HG03432 (cell line): ENCODE measurements at regions not wholly inside any gene's neighbourhood (a gene's known extent, or its start where the extent isn't known, plus 50 kb on each side); places are given as distances from the start of the nearest gene placed in this dataset.

Source experiments
- ATAC-seq: cut with Tn5 transposase; IDR thresholded peaks from one replicate; pipeline ENCODE4 v1.9.1; 2021; ENCODE audit warnings: mild to moderate bottlenecking, moderate library complexity; ENCODE audit not compliant: unreplicated experiment

DNA sequence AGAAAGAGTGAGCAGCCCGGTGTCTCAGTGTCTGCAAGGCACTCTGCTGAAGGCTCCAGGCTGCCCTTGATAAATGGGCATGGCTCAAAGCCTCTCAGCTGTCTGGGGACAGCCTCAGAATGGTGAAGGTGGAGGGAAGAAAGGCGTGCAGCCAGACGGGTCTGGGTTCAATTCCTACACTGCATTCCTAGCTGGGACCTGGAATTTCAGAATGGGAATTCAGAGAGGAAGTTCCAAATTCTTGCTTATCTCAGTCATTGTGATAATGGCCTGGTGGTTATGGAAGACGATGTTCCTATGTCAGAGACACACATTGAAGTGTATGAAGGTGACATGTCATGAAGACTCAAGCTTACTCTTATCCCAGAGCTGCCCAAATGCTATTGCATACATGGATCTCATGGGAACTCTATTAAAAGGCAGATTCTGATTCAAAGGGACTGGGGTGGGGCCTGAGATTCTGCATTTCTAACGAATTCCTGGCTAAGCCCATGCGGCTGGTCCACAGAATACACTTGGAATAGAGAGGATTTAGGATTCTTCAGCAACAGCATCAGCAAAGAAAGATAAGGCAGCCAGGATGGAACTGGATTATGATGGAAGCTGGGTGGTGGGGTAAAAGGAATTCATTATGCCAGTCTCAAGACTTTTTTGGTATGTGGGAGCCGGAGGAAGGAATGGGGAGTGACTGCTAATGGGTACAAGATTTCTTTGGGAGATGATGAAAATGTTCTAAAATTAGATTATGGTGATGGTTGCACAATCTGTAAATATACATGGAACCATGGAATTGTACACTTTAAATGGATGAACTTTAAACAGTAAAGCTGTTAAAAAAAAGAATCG, 82.6 kb upstream of the ZMIZ1 start:
- ATAC-seq, result no peak

DNA sequence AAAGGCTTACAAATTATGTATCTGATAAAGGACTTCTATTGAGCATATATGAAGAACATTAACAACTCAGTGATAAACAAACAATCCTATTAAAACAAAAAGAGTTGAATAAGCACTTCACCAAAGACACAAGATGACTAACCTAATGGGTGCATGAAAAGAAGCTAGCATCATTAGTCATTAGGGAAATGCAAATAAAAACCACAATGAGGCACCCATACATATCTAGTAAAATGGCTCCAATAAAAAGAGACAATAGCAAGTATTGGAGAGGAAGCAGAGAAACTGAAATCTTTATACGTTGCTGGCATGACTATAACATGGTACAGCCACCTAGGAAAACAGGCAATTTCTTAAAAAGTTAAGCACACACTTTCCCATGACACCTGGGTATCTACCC, 77.6 kb upstream of the ZMIZ1 start:
- ATAC-seq, result peak; percentile 80

DNA sequence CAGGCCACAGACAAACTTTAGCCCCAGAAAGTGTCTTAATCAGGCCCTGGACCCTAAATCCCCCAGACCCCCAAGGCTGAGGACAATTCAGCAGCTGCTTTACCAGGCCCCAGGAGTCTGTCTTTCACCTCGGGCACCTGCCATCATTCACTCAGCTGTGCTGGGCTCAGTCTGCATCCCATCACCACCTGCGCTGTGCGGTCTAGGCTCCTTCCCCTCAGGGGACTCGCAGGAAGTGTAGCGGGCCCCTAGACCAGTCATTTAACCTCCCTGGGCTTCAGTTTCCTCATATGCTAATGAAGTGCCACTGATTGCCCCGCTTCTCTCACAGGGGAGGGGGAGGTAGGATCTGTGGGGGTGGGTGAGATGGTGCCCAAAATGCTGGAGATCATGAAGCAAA, 76.4 kb upstream of the ZMIZ1 start:
- peak; percentile 68 for ATAC-seq

DNA sequence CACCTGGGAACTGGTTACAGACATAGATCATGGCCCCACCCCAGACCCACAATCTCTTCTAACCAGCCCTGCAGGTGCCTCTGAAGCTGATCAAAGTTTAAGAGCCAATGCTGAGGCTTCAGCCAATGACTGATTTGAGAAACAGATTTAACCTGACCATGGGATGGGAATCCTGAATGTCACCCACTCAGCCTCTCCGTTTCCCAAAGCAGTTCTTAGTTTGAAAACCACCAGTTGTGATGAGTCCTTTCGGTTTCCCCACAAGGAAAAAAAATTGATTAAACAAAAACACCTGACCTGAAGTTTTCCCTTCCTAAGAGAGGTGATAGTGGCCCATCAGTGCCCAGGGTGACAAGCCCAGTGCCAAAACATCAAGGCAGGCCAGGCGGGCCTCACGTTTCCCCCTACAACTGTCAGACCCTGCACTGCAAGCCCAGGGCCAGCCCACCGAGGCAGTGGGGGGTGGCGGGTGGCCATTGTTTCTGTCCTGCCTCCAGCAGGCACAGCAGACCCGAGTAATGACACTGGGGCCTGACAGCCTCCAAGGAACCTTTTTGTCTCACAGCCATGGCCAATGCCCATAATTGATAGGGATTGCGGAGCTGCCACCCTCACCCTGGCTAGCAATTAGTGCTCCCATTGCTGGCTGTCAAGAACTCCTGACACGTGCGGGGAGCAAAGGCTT, 75.4 kb upstream of the ZMIZ1 start:
- ATAC-seq, result no peak

DNA sequence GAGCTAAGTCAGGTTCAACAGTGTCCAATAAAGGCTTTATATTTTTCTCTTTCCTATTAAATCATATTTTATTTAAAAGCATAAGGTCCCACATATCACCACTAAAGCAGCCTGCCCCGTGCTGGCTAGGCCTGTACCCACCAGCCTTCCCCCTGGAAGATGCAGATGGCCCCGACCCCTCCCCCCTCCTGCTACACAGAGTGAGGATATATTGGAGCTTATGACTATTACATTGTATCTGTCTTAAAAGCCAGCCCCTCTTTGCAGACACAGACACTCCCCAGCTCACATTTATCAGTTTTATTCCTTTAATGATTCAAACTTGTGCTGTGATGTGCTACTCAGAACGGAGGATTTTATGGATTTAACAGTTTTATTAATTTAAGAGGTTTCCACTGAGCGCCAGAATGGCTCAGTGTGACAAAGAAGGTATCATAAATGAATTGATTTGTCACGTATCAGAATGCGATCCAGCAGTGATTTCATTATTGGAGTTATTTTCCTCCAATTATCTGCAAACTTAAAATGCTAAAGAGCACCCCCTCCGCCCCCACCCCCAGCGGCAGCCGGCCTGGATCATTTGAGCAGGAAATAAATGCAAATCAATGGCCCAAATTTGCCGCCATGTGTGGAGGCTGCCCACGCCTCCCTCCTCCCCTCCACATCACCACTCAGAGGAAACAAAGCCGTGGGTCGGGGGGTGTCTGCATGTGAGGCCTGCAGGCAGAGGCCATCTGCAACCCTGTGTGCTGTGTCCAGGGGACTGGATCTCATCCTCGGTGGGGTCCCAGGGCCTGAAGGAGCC, 72.6 kb upstream of the ZMIZ1 start:
- no peak for ATAC-seq

DNA sequence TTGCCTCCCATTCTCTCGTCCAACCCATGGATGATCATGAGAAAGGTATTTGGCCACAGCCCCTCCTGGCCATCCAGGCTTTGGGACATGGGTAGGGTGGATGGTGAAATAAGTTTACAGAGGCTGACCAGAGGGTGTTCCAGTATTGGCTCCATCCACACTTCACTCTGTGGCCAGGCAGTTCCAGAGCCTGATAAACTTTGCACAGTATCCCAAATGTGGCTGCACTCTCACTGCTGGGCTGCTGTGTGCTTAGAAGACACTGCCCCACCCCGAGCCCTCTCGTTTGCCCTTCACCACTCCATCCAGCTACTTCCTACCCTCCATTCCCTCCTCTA, 72.0 kb upstream of the ZMIZ1 start:
- no peak for ATAC-seq

DNA sequence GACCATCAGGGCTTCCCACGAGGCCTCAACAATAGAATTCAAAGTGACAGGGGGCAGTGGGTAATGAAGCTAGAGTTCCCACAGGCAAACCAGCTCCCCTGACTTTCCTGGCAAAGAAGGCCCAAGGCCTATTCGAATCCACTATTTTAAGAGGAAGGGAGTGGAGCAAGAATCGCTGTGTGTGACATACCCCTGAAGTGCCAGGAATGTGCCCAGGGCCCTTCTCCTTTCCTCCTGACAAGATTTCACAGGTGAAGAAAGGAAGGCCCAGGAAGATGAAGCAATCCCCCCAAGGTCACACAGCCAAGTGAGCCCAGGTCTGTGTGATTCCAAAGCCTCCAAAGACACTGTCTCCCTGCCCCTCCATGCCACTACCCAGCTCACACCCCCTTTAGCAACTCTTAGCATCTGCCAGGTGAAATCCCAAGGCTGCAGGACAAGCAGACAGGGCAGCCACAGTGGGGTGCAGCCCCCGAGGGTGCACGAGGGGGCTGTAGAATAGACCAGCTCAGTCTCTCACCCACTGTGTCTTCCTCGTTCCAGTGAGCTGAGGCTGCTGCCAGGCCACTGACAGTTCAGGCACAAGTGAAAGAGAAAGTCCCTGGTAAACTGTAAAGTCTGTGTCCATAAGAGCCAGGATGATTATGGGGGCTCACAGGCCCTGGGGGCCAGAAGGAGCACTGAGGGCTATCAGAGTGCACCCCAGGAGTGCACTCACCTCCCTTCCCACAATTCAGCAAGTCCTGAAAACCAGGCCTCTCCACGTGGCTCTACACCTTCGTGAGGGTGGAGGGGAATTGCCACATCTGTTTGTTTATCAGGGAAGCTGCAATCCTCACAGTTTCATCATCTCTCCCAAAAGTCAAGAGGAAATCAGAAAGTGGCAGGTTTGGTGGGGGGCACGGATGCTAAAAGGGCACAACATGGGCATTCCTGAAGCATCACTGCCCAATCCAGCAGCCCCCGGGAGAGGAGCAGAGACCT, 70.8 kb upstream of the ZMIZ1 start:
- no peak for ATAC-seq

DNA sequence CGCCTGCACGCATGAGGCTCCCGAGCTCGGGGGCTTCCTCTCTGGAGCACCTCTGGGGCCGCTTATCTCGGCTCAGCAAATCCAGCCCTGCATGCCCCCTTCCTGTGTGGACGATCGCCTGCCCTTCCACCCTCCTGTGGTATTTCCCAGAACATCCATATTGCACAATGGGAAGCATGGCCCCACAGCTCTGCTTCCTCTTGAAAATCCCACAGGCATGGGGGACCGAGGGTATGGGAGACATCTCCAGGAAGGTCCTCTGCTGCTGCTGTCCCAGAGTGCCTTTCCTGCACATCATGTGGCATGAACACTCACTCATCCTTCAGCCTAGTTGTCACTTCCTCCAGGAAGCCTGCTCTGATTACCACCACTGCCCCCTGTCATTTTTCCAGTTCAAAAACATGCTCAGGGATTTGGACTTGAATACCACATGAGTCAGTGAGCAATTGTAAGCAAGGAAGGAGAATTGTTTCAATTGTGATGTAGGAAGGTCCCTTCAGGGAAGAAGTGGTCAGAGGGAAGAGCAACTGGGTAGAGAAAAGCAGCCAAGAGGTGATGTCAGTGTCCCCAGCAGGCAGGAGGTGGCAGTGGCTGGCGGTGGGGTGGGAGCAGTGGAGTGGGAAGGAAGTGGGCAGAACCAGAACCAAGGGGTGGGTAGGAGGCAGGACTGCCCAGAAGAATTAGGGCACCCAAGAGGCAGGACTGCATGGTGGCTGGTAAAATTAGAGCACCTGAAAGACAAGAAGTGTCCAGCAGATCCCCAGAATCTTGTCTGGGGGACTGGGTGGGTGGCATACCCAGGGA, 67.5 kb upstream of the ZMIZ1 start:
- ATAC-seq, result no peak

DNA sequence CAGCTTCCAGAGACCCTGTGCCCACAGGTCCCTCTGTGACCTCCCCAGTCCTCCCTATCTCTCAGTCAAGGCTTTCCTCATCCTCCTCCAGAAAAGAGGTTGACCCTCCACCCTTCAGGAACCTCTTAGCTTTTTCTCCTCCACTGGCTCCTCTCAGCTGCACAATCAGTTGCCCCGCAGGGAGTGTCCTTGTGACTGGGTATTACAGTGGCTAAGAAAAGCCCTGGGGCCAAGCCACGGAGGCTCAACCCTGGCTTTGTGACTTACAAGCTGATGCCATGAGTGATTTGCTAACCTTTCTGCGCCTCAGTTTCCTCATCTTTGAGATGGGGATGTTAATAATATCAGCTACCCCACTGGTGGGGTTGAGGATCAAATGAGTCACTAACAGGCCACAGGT, 66.4 kb upstream of the ZMIZ1 start:
- no peak for ATAC-seq

DNA sequence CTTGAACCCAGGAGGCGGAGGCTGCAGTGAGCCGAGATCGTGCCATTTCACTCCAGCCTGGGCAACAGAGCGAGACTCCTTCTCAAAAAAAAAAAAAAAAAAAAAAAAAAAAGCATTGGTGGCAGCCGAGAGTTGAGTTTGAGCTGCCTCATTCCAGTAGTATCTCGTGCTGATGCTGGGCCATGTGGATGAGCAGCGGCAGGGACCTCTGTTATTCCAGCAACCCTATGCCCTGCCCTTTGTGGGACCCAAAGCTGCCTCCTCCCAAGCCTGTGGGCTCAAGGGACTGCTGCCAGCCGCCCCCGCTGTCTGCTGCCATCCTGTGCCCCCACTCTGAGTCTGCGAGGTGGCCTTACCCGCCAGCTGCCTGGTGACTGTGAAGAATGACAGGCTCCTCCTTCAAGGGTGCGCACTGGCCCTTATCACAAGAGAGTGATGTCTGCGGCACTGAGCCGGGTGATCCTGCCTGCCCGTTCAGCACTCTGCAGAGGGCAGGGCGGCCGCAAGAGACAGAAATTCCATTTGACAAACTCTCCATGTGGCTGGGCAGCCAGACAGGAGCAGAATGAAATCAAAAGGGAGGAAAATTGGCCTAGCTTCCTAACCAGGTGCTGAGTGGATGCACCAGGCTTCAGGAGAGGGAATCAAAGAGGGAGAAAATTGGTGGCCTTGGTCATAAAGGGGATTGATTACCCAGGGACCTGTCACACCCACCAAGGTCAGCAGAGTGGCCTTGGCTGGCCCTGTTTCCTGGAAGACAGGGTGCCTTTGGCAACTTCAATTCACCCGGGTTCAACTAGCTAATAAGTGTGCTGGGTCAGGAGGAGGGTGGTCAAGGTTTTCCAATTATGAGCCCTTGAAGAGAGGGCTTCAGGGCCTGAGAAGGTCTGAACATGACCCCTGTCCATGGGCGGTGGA, 65.3 kb upstream of the ZMIZ1 start:
- ATAC-seq, result no peak

DNA sequence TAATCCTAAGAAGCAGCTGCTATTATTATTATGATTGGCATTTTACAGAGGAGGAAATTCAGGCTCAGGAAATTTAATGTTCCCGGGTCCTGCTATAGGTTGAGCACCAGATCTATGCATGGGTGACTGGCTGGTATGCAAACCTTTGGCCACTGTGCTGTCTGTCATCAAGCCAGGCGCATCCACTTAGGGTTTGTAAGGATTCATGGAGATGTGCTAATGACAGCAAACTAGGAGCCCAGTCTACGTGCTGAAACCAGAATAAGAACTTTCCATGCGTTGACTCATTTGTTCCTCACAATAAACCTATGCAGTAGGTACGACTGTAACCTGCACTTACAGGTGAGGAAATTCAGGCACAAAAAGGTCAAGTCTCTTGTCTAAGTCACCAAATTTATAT, 64.5 kb upstream of the ZMIZ1 start:
- ATAC-seq, result no peak

DNA sequence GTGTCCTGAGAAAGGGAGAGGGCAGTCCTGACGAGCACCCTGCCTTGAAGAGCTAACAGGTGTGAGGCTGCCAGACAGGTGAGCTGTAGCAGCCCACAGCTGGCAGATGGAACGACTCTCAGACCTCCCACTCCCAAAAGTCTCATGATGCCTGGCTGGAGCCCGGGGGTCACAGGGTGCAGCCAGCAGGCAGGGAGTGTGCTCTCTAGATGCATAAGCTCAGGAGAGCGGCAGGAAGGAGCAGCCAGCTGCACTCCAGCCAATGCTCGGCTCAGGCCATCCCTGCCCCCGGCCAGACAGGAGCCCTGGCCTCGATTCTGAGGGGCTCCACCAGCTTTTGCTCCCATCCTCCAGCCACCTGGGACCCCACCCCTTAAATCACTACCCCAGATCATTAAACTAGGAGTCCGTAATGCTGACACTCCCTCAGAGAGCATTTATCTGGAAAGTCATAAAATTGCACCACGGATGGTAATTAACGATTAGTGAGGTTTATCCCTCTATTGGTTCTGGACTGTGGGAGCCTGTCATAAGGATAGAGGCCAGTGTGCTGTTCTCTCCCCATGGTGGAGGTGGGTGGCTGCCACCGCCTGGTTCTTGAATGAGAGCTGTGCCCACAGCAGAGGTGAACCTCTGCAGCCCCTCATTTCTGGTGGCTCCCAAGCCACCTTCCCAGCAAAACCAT, 63.5 kb upstream of the ZMIZ1 start:
- ATAC-seq, result no peak

DNA sequence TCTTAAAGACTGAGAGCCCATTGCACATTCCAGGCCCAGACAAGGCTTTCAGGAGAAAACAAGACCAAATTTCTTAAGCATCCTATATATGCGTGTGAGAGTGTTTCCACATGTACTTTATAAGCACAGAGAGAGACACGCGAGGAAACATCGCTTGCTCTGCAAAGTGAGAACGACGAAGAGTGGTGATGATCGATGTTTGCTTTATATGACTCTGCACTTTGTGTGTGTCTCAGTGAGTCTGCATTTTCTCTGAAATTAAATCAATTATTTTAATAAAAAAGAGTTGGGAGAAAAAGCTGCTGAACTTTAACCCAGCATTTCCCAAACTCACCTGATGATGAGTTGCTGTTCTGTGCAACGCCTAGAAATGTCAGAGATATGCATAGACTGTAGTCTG, 61.7 kb upstream of the ZMIZ1 start:
- ATAC-seq, result no peak

DNA sequence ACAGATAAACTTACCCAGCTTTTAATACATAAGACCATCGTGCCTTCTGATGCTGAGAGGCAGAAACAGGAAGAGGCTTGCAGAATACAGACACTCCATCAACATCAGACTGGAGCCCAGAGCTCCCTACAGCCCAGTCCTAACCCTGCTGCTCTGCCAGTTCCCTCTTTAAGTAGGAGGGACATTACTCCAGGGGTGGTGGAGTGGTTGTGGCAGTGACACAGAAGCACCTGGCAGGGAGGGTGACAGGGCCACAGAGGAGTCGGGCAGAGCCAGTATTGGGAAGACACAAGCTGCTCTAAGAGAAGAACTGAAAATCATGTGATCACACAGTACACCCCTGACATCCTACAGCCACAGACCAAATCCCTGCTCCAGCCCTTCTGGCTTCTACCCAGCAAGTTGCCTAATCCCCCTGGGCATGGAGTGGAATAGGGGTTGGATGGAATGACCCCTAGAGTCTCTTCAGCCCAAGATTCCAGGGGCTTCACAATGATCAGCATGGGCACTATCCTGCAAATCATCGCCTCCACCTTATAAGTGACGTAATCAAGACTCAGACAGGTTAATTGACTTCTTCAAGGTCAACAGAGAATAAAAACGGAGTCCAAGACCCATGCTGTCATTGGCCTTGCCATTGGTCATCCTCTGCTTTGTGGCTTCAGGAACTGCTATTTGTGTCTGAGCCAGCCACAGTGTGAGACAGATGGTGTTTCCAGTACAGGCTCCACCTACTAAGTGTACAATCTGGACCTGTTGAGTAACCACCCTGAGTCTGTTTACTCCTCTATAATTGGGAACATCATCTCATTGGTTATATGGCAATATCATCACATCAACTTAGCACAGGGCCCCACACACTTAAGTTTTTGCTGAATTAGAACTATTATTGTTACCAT, 61.1 kb upstream of the ZMIZ1 start:
- no peak for ATAC-seq

DNA sequence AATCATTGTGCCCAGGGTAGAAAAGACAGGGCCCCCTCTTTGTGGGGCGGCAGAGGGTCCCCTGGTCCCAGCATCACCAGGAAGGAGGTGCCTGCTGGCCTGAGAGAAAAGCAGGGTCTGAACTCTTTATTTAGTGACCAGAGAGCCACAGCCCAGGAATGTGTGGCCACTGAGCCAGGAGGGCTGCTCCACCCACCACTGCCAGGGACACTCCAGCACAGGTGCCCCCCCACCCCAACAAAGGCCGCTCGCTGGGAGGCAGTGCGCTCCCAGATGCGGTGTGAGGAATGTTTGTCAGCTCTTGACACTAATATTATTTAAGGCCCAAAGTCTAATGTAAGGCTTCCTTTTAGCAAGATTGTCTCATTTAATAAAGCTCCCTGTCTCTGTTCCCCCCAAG, 59.6 kb upstream of the ZMIZ1 start:
- ATAC-seq, result no peak

DNA sequence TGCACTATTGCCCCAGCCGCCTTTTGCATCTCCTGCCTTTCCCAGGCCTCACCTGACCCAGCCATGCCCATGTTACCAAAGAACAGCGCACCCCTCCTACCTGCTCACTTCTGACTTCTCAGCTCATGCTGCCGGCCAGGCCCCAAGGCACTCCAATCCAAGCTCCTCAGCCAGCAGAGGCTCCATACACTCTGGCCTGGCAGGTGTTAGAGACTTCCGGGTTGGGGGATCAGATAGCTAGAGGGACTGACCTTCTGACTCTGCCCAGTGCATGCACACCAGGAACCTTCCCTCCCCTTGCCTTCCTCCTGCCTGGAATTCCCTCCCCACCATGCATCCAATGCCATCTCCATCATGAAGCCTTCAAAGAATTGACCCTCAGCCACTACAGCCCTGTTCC, 56.2 kb upstream of the ZMIZ1 start:
- ATAC-seq, result no peak

DNA sequence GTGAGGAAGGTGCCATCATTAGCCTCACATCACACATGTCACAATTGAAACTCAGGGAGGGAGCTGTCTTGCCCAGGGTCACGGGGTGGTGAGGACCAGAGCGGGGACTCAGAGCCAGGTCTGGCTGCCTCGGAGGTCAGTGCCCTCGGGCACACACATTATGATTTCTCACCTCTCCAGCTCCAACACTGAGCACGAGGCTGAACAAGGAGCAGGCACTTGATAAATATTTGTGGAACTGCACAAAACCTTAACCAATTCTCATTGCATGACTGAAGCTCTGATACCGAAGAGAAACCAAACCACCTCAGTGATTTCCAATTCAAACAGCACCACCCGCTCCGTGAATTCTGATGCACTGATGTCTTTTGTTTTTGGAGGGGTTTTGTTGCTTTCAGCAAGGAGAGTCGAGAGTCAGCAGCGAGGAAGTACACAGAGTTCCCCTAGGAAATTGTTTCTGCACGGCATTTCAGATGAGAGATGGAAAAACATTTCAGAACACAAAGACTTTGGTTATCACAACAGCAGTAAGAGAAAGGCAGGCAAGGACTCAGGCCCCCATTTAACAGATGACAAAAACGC, 55.3 kb upstream of the ZMIZ1 start:
- no peak for ATAC-seq
